Neural cell (in vitro differentiated cells): ENCODE measurements at regions not wholly inside any gene's neighbourhood (a gene's known extent, or its start where the extent isn't known, plus 50 kb on each side); places are given as distances from the start of the nearest gene placed in this dataset.
"Not testable (repeated sequence)": the region's sequence is repeated elsewhere in the genome, so short reads cannot be mapped to it uniquely, and the experiment has no call there.

ENCODE experiments used
- H2AFZ ChIP-seq: fragments of 200-600, 300-800 bp; sonication (generic), shearing (Covaris generic); 2 replicates; pipeline ENCODE4 v1.6.0; 2014; ENCODE audit warnings: low read depth, mild to moderate bottlenecking, antibody characterized with exemption, low read length, moderate library complexity
- H3F3A ChIP-seq: fragments of 200-600 bp; shearing (Covaris generic); 2 replicates; pipeline ENCODE4 v1.6.1; 2016; ENCODE audit warnings: mild to moderate bottlenecking, moderate library complexity, mixed read lengths, antibody characterized with exemption, low read length; ENCODE audit not compliant: insufficient read depth, poor library complexity, severe bottlenecking
- H3K27ac ChIP-seq: fragments of 200-600, 300-800 bp; sonication (generic), shearing (Covaris generic); 2 replicates; pipeline ENCODE4 v1.5.1; 2014; ENCODE audit warnings: mild to moderate bottlenecking, low read length, moderate library complexity
- H3K27me3 ChIP-seq: fragments of 300-800, 200-600 bp; sonication (generic), shearing (Covaris generic); 2 replicates; pipeline ENCODE4 v1.6.0; 2014; ENCODE audit warnings: mild to moderate bottlenecking, low read depth, low read length, moderate library complexity; ENCODE audit not compliant: insufficient read depth
- H3K36me3 ChIP-seq: fragments of 300-800, 200-600 bp; sonication (generic), shearing (Covaris generic); 2 replicates; pipeline ENCODE4 v1.5.1; 2014; ENCODE audit warnings: mild to moderate bottlenecking, antibody characterized with exemption, low read length, moderate library complexity; ENCODE audit not compliant: insufficient read depth
- H3K4me2 ChIP-seq: fragments of 300-800, 200-600 bp; sonication (generic), shearing (Covaris generic); 2 replicates; pipeline ENCODE4 v1.6.0; 2014; ENCODE audit warnings: mild to moderate bottlenecking, low read length
- H3K4me3 ChIP-seq: fragments of 300-800, 200-600 bp; sonication (generic), shearing (Covaris generic); 2 replicates; pipeline ENCODE4 v1.5.1; 2014; ENCODE audit warnings: mild to moderate bottlenecking, low read length, moderate library complexity
- H3K79me2 ChIP-seq: fragments of 200-600 bp; shearing (Covaris generic); replicated peaks from 2 replicates; pipeline ENCODE4 v1.6.0; 2014; ENCODE audit warnings: mild to moderate bottlenecking, low read length, moderate library complexity; ENCODE audit not compliant: insufficient read depth
- H3K9ac ChIP-seq: fragments of 300-800, 200-600 bp; sonication (generic), shearing (Covaris generic); 2 replicates; pipeline ENCODE4 v1.6.1; 2016; ENCODE audit warnings: mild to moderate bottlenecking, low read length, mixed read lengths
- H3K9me2 ChIP-seq: fragments of 200-600 bp; shearing (Covaris generic); 2 replicates; pipeline ENCODE4 v1.6.1; 2016; ENCODE audit warnings: mild to moderate bottlenecking, low read length, mixed read lengths; ENCODE audit not compliant: insufficient read depth
- H3K9me3 ChIP-seq: fragments of 200-600, 300-800 bp; sonication (generic), shearing (Covaris generic); 2 replicates; pipeline ENCODE4 v1.6.1; 2016; ENCODE audit warnings: mild to moderate bottlenecking, mixed run types, low read length, moderate library complexity, mixed read lengths
- H4K20me1 ChIP-seq: fragments of 200-600 bp; shearing (Covaris generic); 2 replicates; pipeline ENCODE4 v1.6.1; 2016; ENCODE audit warnings: mild to moderate bottlenecking, mixed run types; ENCODE audit not compliant: insufficient read depth
- CTCF ChIP-seq: fragments of 450-650 bp; IDR thresholded peaks from 2 replicates; pipeline ENCODE4 v1.5.1; 2014; ENCODE audit warnings: antibody characterized with exemption, mild to moderate bottlenecking, moderate library complexity; ENCODE audit not compliant: poor library complexity, severe bottlenecking
- EP300 ChIP-seq: fragments of 450-650 bp; conservative IDR thresholded peaks from 2 replicates; pipeline ENCODE4 v1.6.1; 2014; ENCODE audit warnings: antibody characterized with exemption, mild to moderate bottlenecking, moderate library complexity; ENCODE audit not compliant: poor library complexity, severe bottlenecking
- EZH2 ChIP-seq: fragments of 200-600, 300-800 bp; shearing (Covaris generic), sonication (generic); IDR thresholded peaks from 2 replicates; pipeline ENCODE4 v1.6.1; 2014; ENCODE audit warnings: antibody characterized with exemption, low read length, borderline replicate concordance, mild to moderate bottlenecking; ENCODE audit not compliant: insufficient read depth, poor library complexity, severe bottlenecking
- MXI1 ChIP-seq: fragments of 450-650 bp; conservative IDR thresholded peaks from 2 replicates; pipeline ENCODE4 v1.6.1; 2014; ENCODE audit warnings: antibody characterized with exemption, mild to moderate bottlenecking; ENCODE audit not compliant: poor library complexity, severe bottlenecking
- POLR2AphosphoS5 ChIP-seq: IDR thresholded peaks from 2 replicates; pipeline ENCODE4 v1.6.1; 2012
- RAD21 ChIP-seq: fragments of 450-650 bp; conservative IDR thresholded peaks from 2 replicates; pipeline ENCODE4 v1.6.1; 2014; ENCODE audit warnings: antibody characterized with exemption, mild to moderate bottlenecking, moderate library complexity
- REST ChIP-seq: IDR thresholded peaks from 2 replicates; pipeline ENCODE4 v1.6.1; 2012; ENCODE audit warnings: borderline replicate concordance
- SMC3 ChIP-seq: fragments of 450-650 bp; conservative IDR thresholded peaks from 2 replicates; pipeline ENCODE4 v1.6.1; 2014; ENCODE audit warnings: antibody characterized with exemption, mild to moderate bottlenecking, moderate library complexity; ENCODE audit not compliant: poor library complexity
- TAF1 ChIP-seq: IDR thresholded peaks from 2 replicates; pipeline ENCODE4 v1.6.1; 2012; ENCODE audit warnings: low read depth

- no peaks in the 10 kb centered on the region for H3K36me3 ChIP-seq
- H2AFZ ChIP-seq, result no peak overlapping the region
- H3K79me2 ChIP-seq, result no peaks in the 10 kb centered on the region
- no peaks in the 10 kb centered on the region for H3K9me3 ChIP-seq
- no peaks in the 10 kb centered on the region for H3F3A ChIP-seq
- TF ChIP-seq MXI1 (no peak), EP300 (no peak), CTCF (no peak), SMC3 (no peak), TAF1 (no peak), REST (no peak), EZH2 (no peak), POLR2AphosphoS5 (no peak), RAD21 (no peak)
- no peaks in the 10 kb centered on the region for H4K20me1 ChIP-seq
- no peaks in the 10 kb centered on the region for H3K9me2 ChIP-seq
- no peak overlapping the region for H3K27ac ChIP-seq
- H3K4me2 ChIP-seq, result no peak overlapping the region
- H3K4me3 ChIP-seq, result no peak overlapping the region
- H3K9ac ChIP-seq, result no peak overlapping the region
- no peaks in the 10 kb centered on the region for H3K27me3 ChIP-seq
These were observed 916.9 kb upstream of the SOX9 start for GRCh38 chr17:71203953-71204352.

- not testable (repeated sequence) for H3K36me3 ChIP-seq, H4K20me1 ChIP-seq, H3K4me3 ChIP-seq, H3K79me2 ChIP-seq, H3K9me2 ChIP-seq, H3K4me2 ChIP-seq, H3K9ac ChIP-seq, H3F3A ChIP-seq, H3K9me3 ChIP-seq, H3K27me3 ChIP-seq, H2AFZ ChIP-seq, H3K27ac ChIP-seq
These were observed 914.9 kb upstream of the SOX9 start for GRCh38 chr17:71205951-71206350.

- TF ChIP-seq POLR2AphosphoS5 (no peak), EP300 (peak; percentile 19)
- Histone ChIP-seq H4K20me1 (no peaks in the 10 kb centered on the region), H3K36me3 (no peaks in the 10 kb centered on the region), H3K9ac (no peak overlapping the region), H3K9me2 (no peaks in the 10 kb centered on the region), H3K79me2 (no peaks in the 10 kb centered on the region), H3K27ac (no peak overlapping the region), H3K9me3 (no peaks in the 10 kb centered on the region), H3K27me3 (no peaks in the 10 kb centered on the region), H3F3A (no peaks in the 10 kb centered on the region), H3K4me3 (no peak overlapping the region), H2AFZ (no peak overlapping the region), H3K4me2 (no peak overlapping the region)
These were observed 912.6 kb upstream of the SOX9 start for GRCh38 chr17:71208111-71208704.
